ENCODE measurements at regions not wholly inside any gene's neighbourhood (a gene's known extent, or its start where the extent isn't known, plus 50 kb on each side); places are given as distances from the start of the nearest gene placed in this dataset.

GRCh38 chr5:124333298-124333979 is 413.0 kb downstream of the ZNF608 start:
- TF ChIP-seq EZH2 (IDR thresholded peaks at IDR 0.05; ENCODE audit: low read length) (no peak), CTCF (optimal IDR thresholded peaks at IDR 0.05 in 1 of 3, IDR thresholded peaks at IDR 0.05 in 1 of 3, conservative IDR thresholded peaks at IDR 0.05 in 1 of 3; ENCODE audit: extremely low read depth in 1 of 3, insufficient read depth in 2 of 3, low read length in 3 of 3) (no peak)

Measured in keratinocyte (primary cell).